ENCODE measurements at regions not wholly inside any gene's neighbourhood (a gene's known extent, or its start where the extent isn't known, plus 50 kb on each side); places are given as distances from the start of the nearest gene placed in this dataset.
"Not testable (repeated sequence)": the region's sequence is repeated elsewhere in the genome, so short reads cannot be mapped to it uniquely, and the experiment has no call there.

DNA sequence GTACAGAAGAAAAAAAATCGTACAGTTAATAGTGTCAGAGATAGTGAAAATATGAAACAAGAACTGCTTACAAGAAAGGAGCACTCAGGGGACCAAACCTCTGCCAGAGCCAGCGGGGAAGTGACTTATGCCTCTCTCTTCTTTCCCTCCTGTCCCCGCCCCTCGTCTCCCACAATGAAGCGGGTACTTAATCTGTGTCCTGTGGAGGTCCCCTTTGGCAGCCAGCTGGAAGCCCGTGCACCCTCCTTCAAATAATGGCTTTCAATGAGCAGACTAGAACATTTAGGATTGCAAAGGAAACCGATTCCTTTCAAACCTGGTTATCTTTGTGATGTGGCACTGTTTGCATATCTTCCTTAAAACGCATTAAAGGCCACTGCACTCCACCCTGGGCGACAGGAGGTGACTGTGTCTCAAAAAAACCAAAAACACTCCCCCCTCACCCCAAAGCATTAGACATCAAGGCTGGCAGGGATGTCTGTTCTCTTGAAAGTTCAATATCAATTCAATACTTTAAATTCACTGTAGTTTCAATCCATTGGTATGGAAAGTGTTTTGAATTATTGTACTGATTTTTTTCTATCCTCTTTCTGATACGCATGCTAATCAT lies 51.7 kb downstream of the PPIAL4C start:
- DNase-seq: not testable (repeated sequence)

DNA sequence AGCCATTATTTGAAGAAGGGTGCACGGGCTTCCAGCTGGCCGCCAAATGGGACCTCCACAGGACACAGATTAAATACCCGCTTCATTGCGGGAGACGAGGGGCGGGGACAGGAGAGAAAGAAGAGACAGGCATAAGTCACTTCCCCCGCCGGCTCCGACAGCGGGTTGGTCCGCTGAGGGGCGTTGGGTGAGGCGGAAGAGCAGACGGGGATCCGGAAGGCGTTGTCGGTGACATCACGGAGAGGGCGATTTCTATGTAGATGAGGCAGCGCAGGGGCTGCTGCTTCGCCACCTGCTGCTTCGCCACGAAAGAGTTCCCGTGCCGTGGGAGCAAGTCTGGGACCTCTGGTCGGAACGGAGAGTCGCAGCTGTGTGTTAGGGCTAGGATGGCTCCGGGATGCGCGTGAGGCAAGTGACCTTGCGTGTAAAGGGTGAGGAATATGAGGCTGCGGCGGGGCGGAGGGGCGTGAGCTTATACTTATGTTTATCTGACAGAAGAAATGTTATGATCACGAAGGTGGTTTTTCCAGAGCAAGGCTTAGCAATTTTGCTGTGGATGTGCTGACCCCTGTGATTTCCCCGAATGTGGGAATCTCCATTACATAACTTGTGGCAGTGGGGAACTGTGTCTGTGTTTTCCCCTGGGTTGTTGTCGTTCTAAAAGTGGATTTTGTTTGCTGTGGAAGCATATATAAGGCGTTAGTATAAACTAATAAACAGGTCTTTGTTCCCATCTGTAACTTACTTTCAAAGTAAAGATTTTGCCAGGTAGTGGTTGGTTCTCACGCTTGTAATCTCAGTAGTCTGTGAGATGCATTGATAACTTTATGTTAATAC lies 52.9 kb downstream of the PPIAL4C start:
- peak; percentile 11 for DNase-seq

DNA sequence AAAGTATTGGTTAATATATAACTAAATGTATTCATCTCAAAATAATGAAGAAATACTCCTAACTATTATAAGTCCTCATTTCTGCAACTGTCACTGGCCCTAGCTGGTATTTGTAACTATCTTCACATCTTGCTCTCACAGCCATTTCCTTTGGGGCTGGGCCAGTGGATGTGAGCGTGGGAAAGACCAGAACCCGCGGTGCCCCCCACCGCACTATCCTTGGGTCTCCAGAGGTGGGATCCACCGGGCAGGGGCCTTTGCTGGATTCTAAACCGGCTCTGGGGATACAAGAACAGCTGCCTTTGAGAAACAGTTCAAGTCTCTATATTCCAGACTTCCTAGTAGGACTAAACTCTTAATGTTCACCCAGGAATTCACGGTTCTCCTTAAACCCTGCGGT lies 54.8 kb downstream of the PPIAL4C start:
- not testable (repeated sequence) for DNase-seq

DNA sequence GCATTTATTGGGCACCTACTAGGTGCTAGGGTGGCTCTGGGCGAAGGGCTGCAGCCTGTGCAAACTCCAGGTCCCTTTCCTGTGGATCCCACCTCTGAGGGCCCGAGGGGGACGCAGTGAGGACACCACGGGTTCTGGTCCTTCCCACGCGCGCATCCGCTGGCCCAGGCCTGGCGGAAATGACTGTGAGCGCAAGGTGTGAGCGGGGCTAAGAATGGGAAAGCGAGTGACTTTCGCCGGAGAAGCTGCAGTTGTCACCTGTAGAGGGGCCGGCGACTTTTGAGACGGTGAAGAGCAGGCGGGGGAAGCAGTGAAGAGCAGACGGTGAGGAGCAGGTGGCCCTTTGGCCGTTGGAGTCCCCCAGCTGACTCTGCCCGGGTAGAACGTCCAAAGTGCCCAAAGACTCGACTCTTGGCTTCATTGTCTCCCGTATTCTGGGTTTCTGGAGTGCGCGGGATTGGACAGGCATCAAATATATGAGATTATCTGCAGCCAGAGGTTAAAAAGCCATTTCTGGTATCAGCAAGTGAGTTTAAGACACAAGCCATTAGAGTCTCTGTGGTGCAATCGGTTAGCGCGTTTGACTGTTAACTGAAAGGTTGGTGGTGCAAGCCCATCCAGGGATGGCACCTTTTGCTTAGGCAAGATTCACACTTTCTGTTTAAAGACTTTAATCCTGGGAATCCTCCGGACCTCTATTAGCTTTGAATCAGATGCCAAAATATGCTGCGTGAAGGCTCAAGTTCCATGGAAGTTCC lies 55.4 kb downstream of the PPIAL4C start:
- DNase-seq: not testable (repeated sequence)

GRCh38 chr1:149641179-149641578 lies 57.5 kb downstream of the PPIAL4C start:
- DNase-seq: not testable (repeated sequence)

DNA sequence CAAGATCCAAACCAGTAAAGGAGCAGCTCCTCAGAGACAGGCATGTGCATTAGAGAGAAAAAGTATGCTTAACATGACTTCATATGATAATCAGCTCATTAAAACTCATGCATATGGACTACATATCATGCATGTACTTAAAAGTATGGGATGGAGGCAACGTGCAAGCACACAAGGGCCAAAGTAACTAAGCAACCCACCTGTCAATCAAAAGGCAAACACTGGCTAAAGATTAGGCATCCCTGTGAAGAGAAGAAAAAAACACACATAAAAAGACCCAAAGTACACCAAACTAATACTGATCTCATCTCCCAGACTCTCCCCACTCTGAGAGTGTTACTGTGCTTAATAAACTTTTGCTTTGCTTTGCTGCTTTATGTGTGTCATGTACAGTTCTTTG lies 61.2 kb downstream of the PPIAL4C start:
- DNase-seq: not testable (repeated sequence)

- not testable (repeated sequence) for DNase-seq
Measured at GRCh38 chr1:149646360-149647017, 62.8 kb downstream of the PPIAL4C start.

DNA sequence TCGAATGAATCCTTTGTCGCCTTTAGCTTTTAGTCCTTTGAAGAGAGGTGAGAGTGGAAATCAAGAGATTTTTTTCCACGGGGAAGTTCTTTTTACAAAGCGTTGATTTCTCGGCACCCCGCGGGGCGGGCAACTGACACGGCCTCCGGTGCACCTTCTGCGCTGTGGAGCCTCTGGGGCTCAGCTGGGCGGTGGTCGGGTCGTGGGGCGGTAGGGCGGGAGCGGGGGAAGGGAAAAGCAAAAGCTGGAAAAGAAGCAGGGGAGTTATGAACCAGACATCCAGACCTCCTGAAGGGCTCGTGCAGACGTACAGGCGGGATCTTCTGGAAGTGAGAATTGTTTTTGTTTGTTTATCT lies 63.3 kb downstream of the PPIAL4C start:
- DNase-seq: not testable (repeated sequence)

GRCh38 chr1:149657750-149658149 lies 74.1 kb downstream of the PPIAL4C start:
- not testable (repeated sequence) for DNase-seq

- not testable (repeated sequence) for DNase-seq
Measured at GRCh38 chr1:149658175-149658574, 74.5 kb downstream of the PPIAL4C start.

DNA sequence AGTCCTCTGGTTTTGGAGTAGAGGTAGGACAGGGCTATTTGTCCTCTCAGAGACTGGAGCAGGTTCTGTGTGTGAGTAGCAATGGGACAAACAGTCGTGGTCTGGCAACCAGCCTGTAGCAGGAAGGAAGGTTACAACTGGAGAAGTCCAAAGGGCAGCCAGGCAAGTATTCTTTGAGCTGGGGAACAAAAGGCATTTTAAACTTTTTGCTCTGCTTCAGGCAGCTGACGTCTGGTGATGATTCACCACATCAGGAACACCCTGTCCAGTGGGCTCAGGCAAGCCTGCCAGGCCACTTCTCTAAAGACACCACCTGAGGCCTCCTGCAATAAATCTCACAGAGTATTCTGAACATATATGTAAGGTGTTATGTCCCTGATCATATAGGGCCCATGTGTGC lies 81.0 kb downstream of the PPIAL4C start:
- not testable (repeated sequence) for DNase-seq

- not testable (repeated sequence) for DNase-seq
Measured at GRCh38 chr1:149665033-149665432, 81.4 kb downstream of the PPIAL4C start.

- DNase-seq: not testable (repeated sequence)
Measured at GRCh38 chr1:149665528-149665927, 81.9 kb downstream of the PPIAL4C start.

DNA sequence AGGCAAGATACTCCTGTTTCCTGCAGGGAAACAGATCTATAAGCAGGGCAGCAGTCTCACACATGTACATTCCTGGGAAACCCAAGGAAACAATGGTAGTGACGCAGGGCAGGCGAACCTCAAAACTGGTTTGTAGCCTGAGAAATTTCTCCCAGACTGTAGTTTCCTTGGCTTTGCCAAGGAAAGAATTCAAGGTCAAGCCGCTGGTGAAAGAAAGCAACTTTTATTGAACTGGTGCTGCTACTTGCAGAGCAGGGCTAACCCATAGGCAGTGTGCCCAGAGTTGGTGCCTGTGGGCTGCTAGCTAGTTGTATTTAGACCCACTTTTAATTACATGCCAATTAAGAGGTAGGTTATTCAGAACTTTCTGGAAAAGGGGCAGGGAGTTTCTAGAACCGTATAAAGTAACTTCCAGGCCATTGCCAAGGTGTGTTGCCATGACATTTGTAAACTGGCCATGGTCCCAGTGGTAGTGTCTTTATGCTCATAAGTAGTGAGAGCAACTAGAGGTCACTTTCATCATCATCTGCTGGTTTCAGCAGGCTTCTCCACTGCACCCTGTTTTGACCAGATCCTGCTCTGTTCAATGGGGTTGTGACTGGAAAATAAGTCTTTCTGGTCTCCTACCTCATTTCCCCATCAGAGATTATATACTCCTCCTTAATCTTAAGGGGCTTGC lies 89.7 kb downstream of the PPIAL4C start:
- not testable (repeated sequence) for DNase-seq

DNA sequence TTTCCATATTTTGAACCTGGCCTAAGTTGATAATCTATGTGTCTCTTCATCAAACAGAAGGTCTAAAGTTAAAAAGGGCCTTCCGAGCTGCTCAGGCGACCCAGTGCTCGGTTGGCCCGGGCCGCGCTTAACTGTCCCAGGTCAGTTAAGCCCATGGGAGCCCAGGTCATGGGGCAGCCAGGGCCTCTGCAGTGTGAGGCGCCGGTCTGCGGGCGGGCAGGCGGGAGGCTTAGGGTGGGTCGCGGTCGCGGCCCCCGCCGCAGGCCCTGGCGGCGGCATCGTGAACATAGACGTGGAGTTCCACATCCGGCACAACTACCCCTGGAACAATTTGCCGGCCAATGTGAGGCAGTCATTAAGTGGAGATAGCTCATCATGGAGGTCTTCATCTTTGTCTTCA lies 91.3 kb downstream of the PPIAL4C start:
- not testable (repeated sequence) for DNase-seq

DNA sequence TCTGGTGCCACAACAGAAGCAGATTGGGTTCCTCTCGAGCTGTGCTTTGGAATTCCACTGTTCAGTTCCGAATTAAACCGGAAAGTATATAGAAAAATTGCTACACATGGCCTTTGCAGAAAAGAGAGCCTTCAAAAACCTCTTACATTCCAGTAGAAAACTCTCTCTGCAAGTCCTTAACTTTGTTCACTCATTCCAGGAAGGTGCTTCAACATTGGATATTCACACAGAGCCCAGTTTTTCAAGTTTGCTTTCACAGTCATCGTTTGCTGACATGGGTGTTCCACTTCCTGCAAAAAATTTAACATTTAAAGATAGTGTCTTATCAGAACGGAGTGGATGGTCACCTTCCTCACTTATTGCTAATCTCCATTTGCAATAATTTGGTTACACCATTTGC lies 93.7 kb downstream of the PPIAL4C start:
- DNase-seq: not testable (repeated sequence)

DNA sequence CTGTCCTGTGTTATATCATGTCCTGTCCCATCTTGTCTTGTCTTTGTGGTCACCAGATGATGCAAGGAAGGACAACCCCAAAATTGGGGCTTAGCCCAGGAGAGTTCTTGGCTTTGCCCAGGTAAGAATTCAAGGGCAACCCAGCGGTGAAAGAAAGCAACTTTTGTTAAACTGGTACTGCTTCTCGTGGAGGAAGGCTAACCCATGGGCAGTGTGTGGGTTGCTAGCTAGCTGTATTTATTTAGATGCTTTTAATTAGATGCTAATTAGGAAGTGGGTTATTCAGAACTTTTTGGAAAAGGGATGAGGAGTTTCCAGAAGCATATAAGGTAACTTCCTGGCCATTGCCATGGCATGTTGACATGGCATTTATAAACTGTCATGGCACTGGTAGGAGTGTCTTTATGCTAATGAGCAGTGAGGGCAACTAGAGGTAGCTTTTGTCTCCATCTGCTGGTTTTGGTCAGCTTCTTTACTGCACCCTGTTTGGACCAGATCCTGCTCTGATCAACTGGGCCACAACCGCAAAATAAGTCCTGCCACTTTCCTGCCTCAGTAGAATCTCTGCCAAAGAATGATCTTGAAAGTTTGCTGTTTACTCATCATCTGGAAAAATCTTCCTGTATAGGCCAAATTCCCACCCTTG lies 95.8 kb upstream of the FCGR1A start:
- not testable (repeated sequence) for DNase-seq

- not testable (repeated sequence) for DNase-seq
Measured at GRCh38 chr1:149691399-149691798, 91.1 kb upstream of the FCGR1A start.

- DNase-seq: not testable (repeated sequence)
Measured at GRCh38 chr1:149692804-149693539, 89.5 kb upstream of the FCGR1A start.

GRCh38 chr1:149695066-149695465 lies 87.4 kb upstream of the FCGR1A start:
- not testable (repeated sequence) for DNase-seq

GRCh38 chr1:149700220-149700619 lies 82.3 kb upstream of the FCGR1A start:
- DNase-seq: not testable (repeated sequence)
